HG03442 (cell line): ENCODE measurements at regions not wholly inside any gene's neighbourhood (a gene's known extent, or its start where the extent isn't known, plus 50 kb on each side); places are given as distances from the start of the nearest gene placed in this dataset.

Experiments used
- ATAC-seq: cut with Tn5 transposase; IDR thresholded peaks from one replicate; pipeline ENCODE4 v1.9.1; 2021; ENCODE audit warnings: mild to moderate bottlenecking, moderate library complexity; ENCODE audit not compliant: unreplicated experiment

DNA sequence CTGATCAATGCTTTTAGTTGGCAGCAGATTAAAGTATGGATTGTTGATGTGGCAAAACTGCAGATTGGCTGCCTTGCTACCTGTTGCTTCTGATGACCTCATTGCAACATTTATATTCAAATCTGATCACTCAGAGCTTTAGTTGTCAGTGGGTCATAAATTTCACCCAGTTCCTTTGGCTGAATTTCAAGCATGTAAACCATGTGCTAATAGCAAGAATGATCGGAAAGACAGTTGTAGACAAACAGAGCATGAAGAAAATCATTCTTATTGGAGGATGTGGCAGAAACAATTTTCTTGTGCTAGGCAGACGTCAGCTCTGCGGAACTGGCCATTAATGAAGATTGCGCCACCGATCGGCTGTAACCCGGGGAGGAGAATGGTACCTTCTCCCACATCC is 346.6 kb upstream of the EEF2KMT start:
- no peak for ATAC-seq

DNA sequence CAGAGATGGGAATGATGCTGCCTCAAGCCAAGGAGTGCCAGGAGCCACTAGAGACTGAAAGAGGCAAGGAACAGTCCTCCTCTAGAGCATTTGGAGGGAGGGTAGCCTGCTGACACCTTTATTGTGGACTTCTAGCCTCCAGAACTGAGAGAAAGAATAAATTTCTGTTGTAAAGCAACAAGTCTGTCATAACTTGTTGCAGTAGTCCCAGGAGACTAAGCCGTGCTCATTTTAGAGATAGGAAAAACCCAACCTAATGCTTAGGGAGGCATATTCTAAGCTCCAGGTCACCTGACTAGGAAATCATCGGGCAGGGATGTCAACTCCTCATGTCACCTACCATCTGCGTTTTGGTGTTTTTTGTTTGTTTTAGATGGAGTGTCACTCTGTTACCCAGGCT is 345.4 kb upstream of the EEF2KMT start:
- no peak for ATAC-seq

DNA sequence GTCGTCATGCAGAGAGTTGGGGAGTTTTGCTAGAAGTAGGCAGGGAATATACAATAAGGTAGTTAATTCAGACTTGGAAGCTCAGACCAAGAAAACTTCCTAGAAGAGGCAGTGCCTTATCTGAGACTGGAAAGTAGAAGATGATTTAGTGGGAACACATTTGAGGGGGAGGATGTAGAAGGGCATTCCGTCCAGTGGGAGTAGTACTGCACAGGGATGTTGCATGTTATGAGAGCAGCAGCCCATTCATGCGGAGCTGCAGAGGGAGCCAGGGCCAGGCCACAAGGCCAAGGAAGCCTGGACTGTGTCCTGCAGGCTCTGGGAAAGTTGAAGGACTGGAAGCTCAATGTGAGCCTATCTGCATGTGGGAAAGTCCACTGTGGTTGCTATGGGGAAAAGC is 344.5 kb upstream of the EEF2KMT start:
- no peak for ATAC-seq

DNA sequence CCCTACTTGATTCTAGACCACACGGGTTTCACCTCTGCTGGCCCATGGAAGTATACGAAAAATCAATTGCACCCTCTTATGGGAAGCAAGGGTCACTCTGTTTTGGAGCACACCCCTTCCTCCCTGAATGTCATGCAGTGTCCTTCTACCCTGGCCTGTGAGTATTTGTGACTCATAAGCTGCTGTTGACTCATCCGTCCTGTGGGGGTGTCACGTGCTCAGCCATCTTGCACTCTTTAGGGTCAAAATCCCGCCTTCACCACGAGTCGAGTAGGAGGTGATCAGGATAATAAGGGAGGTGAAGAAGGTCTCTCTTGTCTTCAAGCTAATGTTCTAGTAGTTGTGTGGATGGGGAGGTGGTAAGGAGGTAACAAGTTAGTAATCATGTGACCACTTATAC is 341.0 kb upstream of the EEF2KMT start:
- no peak for ATAC-seq

DNA sequence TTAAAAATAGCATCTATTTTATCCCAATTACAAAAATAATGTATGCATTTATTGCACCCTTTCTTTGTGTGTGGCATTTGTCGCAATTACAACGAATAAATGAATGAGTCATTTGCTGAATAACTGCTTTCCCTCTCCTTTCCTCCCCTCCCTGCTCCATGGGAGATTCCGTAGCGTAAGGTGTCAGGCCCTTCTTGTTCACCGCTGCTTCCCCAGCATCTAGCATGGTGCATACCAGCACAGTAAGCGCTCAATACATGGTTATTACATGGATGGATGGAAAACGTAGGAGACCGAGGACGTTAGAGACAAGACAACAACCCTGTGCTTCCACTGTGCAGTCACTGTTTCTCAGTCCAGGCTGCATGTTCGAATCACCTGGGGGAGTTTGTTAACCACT is 336.0 kb upstream of the EEF2KMT start:
- no peak for ATAC-seq

DNA sequence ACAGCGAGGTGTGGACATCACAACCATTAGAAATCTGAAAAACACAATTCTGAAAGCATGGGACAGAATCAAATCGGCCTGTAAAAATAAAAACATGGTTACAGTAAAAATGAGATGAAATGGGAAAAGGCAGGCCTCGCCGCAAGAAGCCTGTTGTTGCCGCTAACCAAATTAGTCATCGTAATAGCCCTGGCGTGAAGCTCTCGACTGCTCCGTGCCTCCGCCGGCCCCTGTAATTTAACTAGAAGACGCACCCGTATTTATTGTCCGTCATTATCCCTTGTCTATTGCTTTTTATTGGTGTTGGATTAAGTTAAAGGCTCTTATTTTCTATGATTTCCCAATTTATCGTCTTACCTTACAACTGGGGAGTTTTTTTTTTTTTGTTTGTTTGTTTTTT is 334.6 kb upstream of the EEF2KMT start:
- no peak for ATAC-seq

DNA sequence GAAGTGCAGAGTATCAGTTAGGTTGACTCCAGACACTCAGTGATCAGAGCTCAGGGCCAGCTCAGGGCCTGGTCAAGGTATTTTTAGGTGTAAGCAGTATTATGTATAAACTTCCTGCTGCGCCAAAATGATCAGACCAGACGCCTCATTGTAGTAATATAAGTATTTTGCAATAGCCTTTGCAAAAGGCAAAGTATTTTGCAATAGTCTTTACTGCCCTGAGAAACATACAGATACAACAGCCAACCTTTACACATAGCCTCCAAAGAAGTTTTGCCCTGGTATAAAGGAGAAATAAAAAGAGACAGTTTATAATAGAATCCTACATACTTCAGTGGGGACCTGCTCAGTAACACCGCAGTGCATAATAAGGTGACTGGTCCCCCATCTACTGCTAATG is 333.0 kb upstream of the EEF2KMT start:
- ATAC-seq, result no peak

DNA sequence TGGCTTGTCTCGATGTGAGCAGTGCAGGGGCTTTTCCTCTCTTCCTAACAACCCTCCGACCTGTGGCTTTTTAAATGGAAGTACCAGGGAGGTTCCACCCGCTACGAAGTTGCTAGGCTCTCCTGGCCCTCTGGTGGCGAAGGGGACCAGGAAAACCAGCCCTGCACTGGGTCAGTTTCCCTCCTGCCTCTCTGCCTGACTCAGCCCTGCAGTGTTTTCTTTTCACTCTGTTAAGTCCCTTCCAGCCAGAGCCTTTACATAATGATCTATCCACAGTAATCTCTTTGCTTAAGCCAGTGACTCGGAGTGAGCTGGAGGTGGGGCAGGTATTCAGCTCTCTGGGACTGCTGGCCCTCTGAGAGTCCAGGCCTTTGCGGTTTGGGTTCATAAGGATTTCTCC is 331.3 kb upstream of the EEF2KMT start:
- no peak for ATAC-seq

DNA sequence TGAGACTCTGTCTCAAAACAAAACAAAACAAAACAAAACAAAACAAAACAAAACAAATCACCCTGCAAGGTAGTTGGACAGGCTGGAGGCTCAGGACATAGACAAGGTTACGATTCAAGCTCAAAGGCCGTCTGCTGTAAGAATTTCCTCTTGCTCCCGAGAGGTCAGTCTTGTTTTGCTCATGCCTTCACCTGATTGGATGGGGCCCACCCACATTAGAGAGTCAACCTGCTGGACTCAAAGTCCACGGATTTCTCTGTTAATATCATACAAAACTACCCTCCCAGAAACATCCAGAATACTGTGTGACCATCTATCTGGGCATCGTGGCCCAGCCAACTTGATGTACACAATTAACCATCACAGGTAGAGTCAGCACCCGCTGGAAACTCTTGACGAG is 330.0 kb upstream of the EEF2KMT start:
- ATAC-seq, result no peak

DNA sequence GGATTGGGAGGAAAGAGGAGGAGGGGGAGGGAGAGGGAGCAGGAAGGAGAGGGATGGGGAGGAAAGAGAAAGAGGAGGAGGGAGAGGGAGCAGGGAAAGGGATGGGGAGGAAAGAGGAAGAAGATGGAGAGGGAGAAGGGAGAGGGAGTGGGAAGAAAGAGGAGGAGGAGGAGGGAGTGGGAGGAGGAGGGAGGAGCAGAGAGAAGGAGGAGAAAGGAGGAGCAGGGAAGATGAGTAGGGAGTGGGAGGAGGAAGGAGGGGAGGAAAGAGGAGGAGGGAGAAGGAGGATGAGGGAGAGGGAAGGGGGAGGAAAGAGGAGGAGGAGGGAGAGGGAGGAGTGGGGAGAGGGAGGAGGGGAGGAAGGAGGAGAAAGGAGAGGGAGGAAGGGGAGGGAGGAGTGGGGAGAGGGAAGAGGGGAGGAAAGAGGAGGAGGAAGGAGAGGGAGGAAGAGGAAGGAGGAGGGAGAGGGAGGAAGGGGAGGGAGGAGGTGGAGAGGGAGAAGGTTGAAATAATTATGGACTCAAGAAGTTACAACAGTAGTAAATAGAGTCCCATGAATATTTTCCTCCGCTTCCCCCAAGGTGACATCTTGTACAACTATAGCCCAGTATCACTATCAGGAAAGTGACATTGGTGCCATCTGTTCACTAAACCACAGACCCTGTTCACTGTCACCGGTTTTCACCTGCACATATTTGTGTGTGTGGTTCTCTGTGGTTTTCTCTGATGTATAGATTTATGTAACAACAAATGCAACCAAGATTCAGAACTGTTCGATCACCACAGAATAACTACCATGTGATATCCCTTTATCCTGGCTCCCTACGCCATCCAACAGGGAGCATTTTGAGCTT is 325.3 kb upstream of the EEF2KMT start:
- no peak for ATAC-seq

DNA sequence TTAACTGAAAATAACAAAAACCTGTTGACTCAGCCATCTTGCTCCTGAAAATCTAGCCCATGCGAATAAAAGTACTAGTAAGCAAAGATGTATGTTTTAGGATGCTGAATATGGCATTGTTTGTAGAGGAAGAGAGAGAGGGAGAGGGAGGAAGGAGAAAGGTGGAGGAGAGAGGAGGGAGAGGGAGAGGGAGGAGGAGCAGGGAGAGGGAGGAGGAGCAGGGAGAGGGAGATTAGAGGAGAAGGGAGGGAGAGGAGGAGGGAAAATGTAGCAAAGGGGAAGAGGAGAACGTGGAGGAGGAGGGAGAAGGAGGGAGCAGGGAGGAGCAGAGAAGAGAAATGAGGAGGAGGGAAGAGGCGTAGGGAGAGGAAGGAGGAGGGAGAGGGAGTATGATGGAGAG is 324.5 kb upstream of the EEF2KMT start:
- no peak for ATAC-seq

DNA sequence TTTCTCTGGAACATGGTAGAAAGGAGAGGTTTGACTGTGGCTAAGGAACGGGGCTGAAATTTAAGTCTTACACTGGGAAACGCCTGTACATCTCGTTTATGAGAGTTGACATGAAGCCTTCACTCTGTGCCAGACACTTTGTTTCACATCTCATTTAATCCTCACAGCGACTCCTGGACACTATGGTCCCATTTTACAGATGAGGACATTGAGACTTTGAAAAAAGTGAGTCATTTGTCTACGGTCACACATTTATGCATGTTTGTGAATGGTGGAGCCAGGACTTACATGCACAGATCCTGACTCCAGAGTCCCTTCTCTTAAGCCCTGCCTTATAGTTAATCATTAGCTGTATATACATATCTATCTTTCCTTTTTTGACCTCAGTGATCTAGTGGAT is 318.4 kb upstream of the EEF2KMT start:
- ATAC-seq, result no peak

DNA sequence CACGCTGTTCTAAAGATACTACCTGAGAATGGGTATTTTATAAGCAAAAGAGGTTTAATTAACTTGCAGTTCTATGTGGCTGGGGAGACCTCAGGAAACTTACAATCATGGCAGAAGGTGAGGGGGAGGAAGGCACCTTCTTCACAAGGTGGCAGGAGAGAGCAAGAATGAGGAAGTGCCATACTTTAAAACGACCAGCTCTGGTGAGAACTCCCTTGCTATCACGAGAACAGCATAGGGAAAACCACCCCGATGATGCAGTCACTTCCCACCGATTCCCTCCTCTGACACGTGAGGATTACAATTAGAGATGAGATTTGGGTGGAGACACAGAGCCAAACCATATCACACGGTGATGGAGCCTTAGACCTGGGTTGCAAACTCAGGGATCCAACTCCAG is 317.5 kb upstream of the EEF2KMT start:
- no peak for ATAC-seq

DNA sequence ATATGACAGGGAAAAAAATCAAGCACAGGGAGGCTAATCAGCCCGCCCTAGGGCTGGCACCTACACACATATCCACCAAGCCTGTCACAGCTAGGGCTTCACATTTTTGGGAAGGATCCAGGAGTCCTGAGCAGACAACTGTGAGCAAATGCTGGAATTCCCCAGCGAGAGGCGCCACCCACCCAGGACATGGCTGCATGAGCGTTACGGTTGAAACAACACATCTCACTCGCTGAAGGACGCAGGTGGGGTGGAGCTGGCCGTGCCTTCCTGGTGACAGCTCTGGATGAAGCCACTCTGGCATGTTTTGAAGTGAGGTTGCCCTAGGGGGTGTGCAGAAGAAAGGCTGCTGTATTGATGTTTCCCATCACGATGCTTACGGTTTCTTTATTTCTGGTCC is 315.1 kb upstream of the EEF2KMT start:
- ATAC-seq, result no peak

DNA sequence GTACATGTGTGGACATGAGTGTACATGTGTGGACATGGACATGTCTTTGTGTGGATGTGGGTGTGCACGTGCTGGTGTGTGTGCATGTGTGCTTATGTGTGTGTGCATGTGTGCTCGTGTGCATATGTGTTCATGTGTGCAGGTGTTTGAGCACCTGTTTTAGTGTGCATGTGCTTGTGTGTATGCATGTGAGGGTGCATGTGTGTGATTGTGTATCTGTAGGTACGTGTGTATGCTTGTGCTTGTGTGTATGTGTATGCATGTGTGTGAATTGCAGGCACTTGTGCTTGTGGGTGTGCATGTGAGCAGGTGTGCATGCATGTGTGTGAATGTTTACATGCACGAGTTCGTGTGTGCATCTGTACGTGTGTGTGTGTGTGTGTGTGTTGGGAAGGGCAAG is 300.6 kb upstream of the EEF2KMT start:
- no peak for ATAC-seq

DNA sequence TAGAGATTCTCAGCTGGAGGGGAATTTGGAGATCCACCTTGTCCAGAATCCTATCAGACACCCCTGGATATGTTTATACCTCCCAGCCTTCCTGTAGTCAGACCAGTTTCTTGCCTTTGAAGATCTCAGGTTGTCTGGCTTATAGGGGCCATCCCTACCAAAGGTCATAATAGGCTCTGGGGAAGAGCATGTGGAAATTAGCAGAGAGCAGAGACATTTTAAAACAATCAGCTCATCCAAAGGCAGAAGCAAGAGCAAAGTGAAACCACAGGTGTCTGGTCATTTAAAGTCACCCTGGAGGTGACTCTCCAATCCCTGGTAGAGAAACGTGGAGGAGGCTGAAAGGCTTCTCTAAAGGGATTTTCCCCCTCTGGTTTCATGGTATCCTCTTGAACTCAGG is 299.3 kb upstream of the EEF2KMT start:
- no peak for ATAC-seq

DNA sequence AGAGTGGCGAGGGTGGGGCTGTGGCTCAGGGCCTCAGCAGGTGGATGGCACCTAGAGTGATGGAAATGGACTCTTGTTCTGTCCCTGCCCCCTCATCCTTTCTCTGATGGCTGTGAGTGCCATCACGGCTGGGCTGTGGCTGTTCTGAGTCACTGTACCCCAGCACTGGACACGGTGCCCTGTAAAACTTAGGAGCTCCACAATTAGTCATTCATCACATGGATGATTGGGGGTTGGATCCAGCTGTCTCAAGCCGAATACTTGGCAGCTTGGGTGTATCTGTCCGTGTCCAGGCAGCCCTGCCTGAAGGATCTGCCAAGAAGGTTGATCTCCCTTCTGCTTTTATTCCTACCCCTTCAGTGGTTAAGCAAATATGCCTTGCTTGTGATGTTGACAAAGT is 295.5 kb upstream of the EEF2KMT start:
- no peak for ATAC-seq

DNA sequence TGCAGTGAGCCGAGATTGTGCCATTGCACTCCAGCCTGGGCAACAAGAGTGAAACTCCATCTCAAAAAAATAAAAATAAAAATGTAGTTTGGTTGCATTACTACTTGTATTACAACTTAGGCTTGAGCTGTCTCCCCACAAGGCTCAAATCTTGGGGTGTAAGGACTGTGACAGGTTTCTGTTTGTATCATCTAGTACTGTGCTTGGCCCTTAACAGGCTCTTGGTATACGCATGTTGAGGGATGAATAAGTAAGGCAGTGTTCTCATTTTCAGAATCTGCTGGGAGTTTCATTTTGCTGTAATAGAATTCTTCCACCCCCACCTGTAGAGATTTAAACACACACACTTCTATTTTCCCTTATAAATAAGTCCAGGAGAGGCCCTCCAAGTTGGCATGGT is 289.4 kb upstream of the EEF2KMT start:
- ATAC-seq, result no peak

DNA sequence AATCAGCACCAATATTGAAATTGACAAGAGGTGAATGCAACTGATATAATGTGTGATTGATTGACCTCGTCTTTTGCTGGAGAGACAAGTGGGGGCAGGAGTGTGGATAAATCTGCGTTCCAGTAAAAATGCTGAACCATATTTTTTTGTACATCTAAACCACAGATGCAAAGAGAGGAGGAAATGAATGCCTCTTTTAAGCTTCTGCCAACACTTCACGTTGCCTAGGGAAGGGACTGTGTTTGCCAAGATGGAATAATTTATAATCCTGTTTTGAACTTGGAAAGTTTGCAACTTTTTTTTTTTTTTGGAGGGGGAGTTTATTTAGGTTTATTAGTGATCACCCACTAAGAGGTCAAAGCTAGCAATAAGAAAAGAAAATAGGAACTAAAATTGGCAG is 288.2 kb upstream of the EEF2KMT start:
- ATAC-seq, result no peak

DNA sequence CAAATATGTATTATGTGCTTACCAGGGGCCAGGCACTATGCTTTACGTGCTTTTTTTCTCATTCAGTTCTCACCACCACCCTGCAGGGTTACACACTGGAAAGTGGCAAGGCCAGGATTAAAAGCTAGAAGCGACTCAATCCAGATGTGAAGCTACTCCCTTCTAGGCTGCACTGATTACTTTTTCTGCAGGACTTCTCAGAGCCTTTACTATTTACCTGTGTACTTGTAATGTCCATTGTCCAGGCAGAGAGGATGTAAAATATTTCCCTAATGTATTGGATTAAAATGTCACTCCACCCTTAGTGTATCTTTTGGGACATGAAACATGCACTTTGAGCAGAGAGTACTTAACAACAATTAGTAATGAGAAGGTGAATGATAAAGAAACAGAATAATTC is 287.5 kb upstream of the EEF2KMT start:
- ATAC-seq, result no peak

DNA sequence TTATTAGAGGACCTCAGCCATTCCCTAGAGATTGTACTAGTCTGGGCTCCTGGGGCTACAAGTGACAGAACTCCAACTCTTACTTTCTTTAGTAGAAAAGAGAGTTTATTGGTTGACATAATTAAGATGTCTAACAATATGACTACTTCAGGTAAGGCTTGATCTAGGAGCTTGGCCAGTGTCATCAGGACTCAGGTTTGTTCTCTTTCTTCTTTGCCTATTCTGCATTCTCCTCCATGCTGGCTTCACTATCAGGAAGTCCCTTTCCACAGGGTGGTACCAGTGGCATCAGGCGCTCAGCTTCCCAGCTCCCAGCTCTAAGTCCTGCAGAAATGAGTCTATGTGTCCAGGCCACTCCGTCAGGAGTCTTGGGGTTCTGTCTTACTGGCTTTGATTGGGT is 286.1 kb upstream of the EEF2KMT start:
- no peak for ATAC-seq

DNA sequence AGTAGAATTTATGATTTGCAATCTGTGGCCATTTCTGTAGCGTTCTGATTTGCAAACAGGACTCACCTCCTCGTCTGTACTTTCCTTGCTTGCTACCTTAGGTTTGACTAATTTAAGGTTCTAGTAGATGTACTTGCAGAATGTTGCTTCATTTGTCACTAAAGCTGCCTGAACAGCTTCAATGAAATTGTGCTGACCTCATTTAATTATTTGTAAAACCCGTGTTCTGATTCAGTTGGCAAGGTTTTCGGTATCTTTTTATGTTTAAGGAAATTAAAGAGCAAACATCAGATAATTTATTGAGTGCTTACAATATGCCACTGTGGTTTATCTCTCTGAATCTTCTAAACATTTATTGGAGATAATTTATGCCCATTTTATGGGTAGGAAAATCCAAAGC is 284.9 kb upstream of the EEF2KMT start:
- ATAC-seq, result no peak

DNA sequence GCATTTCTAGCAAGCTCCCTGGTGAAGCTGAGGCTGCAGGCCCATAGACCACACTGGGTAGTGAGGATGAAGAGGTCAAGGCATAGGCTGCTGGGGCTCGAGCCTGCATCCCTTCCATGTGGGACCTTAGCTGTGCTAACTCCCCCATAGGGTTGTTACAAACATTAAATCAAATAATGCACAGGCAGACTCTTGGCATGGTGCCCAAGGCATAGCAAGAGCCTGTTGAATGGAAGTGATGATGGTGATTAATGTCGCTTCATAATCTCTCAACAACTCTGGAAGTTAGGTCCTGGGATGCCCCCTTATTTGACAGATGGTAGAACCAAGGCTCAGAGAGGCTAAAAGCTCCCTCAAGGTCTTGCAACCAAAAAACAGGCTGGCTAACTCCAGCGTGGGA is 283.9 kb upstream of the EEF2KMT start:
- ATAC-seq, result no peak
